HepG2 (cell line): ENCODE measurements at regions not wholly inside any gene's neighbourhood (a gene's known extent, or its start where the extent isn't known, plus 50 kb on each side); places are given as distances from the start of the nearest gene placed in this dataset.

Experiments
- ATAC-seq: fragments of 200-7000 bp; cut with Tn5 transposase; 3 replicates; pipeline ENCODE4 v1.9.1; 2020; ENCODE audit warnings: mild to moderate bottlenecking, moderate library complexity
- BruUV-seq: library from RNA; stranded (reverse); fragments of 400-500 nt; replicated peaks from 2 replicates; lab custom pipeline; 2021; lab: Mats Ljungman, UMichigan
- CTCF ChIA-PET: fragments of 300-600 bp; formaldehyde crosslinking; extraction: SDS; loops from one replicate; lab custom pipeline; 2021; ENCODE audit warnings: low total read pairs, inconsistent platforms, low intra/inter-chr PET ratio; lab: Yijun Ruan, JAX
- POLR2A ChIA-PET: fragments of 350-600 bp; sonication (Branson Sonifier 250); formaldehyde crosslinking; loops from one replicate; lab custom pipeline; 2020; ENCODE audit warnings: antibody characterized with exemption, inconsistent platforms; lab: Yijun Ruan, JAX
- DNase-seq: peaks from one replicate; pipeline ENCODE4 v3.0.0-alpha.2; 2015; ENCODE audit warnings: low spot score
- FAIRE-seq: peaks from 3 replicates; lab custom pipeline; 2011; peaks lifted over from hg19 to GRCh38; lab: Jason Lieb, UNC
- H2AFZ ChIP-seq: one replicate; pipeline ENCODE4 v1.6.1; 2011; ENCODE audit warnings: low read length, inconsistent platforms
- H3K27ac ChIP-seq: fragments of 300-600 bp; 3 replicates; pipeline ENCODE4 v1.8.0; 2011; ENCODE audit warnings: mixed run types, mild to moderate bottlenecking, mixed read lengths, low read length, inconsistent platforms; ENCODE audit not compliant: insufficient read depth; ENCODE audit errors: extremely low read length
- H3K27me3 ChIP-seq, 2 experiments: fragments of 200-600 bp in 1 of 2; 2 replicates in 1 of 2; 3 replicates in 1 of 2; pipeline versions ENCODE4 v1.6.0 to v1.8.0; 2011; ENCODE audit warnings: low read length in 2 of 2, mild to moderate bottlenecking in 2 of 2, moderate library complexity in 2 of 2, inconsistent platforms in 1 of 2; ENCODE audit not compliant: insufficient read depth in 2 of 2, control insufficient read depth in 1 of 2
- H3K36me3 ChIP-seq, 2 experiments: fragments of 200-600 bp in 1 of 2; replicated peaks in 1 of 2; 2 replicates in 1 of 2; 3 replicates in 1 of 2; pipeline versions ENCODE4 v1.5.1 to v1.8.0; 2011; ENCODE audit warnings: low read length in 2 of 2, inconsistent platforms in 1 of 2; ENCODE audit not compliant: insufficient read depth in 2 of 2, control insufficient read depth in 1 of 2
- H3K4me1 ChIP-seq: 2 replicates; pipeline ENCODE4 v1.5.1; 2012; ENCODE audit warnings: low read length, inconsistent platforms; ENCODE audit not compliant: insufficient read depth
- H3K4me2 ChIP-seq: 2 replicates; pipeline ENCODE4 v1.6.0; 2011; ENCODE audit warnings: low read depth, low read length, inconsistent platforms
- H3K4me3 ChIP-seq, 3 experiments: fragments of 200-600 bp in 1 of 3; sonication (generic), shearing (Covaris generic) in 1 of 3; replicated peaks in 1 of 3; 2 replicates each; pipeline ENCODE4 v1.5.1; 2011 to 2016; ENCODE audit warnings: low read length in 3 of 3, inconsistent platforms in 2 of 3, low read depth in 2 of 3, mild to moderate bottlenecking in 2 of 3, control low read depth in 1 of 3, mixed read lengths in 1 of 3; ENCODE audit not compliant: insufficient read depth in 1 of 3
- H3K79me2 ChIP-seq: one replicate; pipeline ENCODE4 v1.6.1; 2011; ENCODE audit warnings: low read length, inconsistent platforms; ENCODE audit not compliant: insufficient read depth
- H3K9ac ChIP-seq: 2 replicates; pipeline ENCODE4 v1.6.0; 2011; ENCODE audit warnings: mild to moderate bottlenecking, low read depth, low read length, inconsistent platforms; ENCODE audit not compliant: insufficient read depth
- H3K9me3 ChIP-seq: 2 replicates; pipeline ENCODE4 v1.5.1; 2012; ENCODE audit warnings: mild to moderate bottlenecking, low read length
- H4K20me1 ChIP-seq: 2 replicates; pipeline ENCODE4 v1.6.0; 2011; ENCODE audit warnings: inconsistent platforms, mild to moderate bottlenecking, low read length, moderate library complexity; ENCODE audit not compliant: insufficient read depth
- AHDC1 ChIP-seq: sonication (generic); formaldehyde crosslinking; IDR thresholded peaks from 2 replicates; pipeline ENCODE4 v1.5.1; 2020; ENCODE audit warnings: mild to moderate bottlenecking, missing genetic modification reagents, borderline replicate concordance
- FOXP1 ChIP-seq, 2 experiments: fragments of 450-650 bp in 1 of 2; IDR thresholded peaks; 2 replicates each; pipeline ENCODE4 v1.6.1; 2017 to 2018; ENCODE audit warnings: antibody characterized with exemption in 1 of 2
- FOXP4 ChIP-seq: sonication (generic); formaldehyde crosslinking; IDR thresholded peaks from 2 replicates; pipeline ENCODE4 v1.4.0; 2020; ENCODE audit warnings: missing genetic modification reagents
- HDAC1 ChIP-seq: sonication (generic); formaldehyde crosslinking; IDR thresholded peaks from 2 replicates; pipeline ENCODE4 v1.5.1; 2020; ENCODE audit warnings: mild to moderate bottlenecking, missing genetic modification reagents
- MLX ChIP-seq: IDR thresholded peaks from 2 replicates; pipeline ENCODE4 v1.6.1; 2016
- NKX3-1 ChIP-seq: sonication (generic); formaldehyde crosslinking; IDR thresholded peaks from 2 replicates; pipeline ENCODE4 v1.5.0; 2020; ENCODE audit warnings: missing genetic modification reagents
- RAD21 ChIP-seq: fragments of 450-650 bp; formaldehyde crosslinking; IDR thresholded peaks from 2 replicates; pipeline ENCODE4 v1.5.0; 2020; ENCODE audit warnings: mild to moderate bottlenecking
- RNF2 ChIP-seq: fragments of 450-650 bp; conservative IDR thresholded peaks from 2 replicates; pipeline ENCODE4 v1.6.1; 2016; ENCODE audit warnings: low read depth
- XBP1 ChIP-seq: sonication (generic); formaldehyde crosslinking; IDR thresholded peaks from 2 replicates; pipeline ENCODE4 v1.5.0; 2020; ENCODE audit warnings: missing genetic modification reagents
- ZNF629 ChIP-seq: sonication (generic); formaldehyde crosslinking; conservative IDR thresholded peaks from 2 replicates; pipeline ENCODE4 v1.5.0; 2020; ENCODE audit warnings: missing genetic modification reagents
- ZNF652 ChIP-seq: IDR thresholded peaks from 2 replicates; pipeline ENCODE4 v1.6.1; 2016; ENCODE audit warnings: low read depth, borderline replicate concordance
- WGBS: methylation state at CpG from one replicate; pipeline ENCODE4 v1.1.6; 2017; ENCODE audit warnings: low lambda C conversion rate; 5-methylcytosine and 5-hydroxymethylcytosine counted together
- in situ Hi-C: cut with HindIII; loops from 2 replicates; pipeline ENCODE4 v1.10.0; 2017; ENCODE audit warnings: low pct_unique_long_range_greater_than_20kb; ENCODE audit not compliant: extremely low pct_ligation_motif_present
- intact Hi-C: fragments of 100-400 bp; cut with micrococcal nuclease; formaldehyde crosslinking; loops from one replicate; pipeline ENCODE4 v1.10.0; 2022; ENCODE audit not compliant: unreplicated experiment

GRCh38 chr4:31307029-31307428 is 586.9 kb downstream of the PCDH7 start:
- Histone ChIP-seq H3K36me3 (no peaks in the 10 kb centered on the region), H2AFZ (no peak overlapping the region), H3K27me3 (no peaks in the 10 kb centered on the region), H3K4me3 (no peak overlapping the region), H3K9me3 (peaks cover 37% of the 10 kb centered on the region), H3K4me2 (no peak overlapping the region), H3K4me1 (no peaks in the 10 kb centered on the region)
- CTCF ChIA-PET = no interaction called here
- in situ Hi-C loops (no loop called here), intact Hi-C loops (no loop called here)
- no peak for DNase-seq
- BruUV-seq = no TSS peak
- ATAC-seq = no peak
- POLR2A ChIA-PET = no interaction called here
- TF ChIP-seq HDAC1 = no peak
- TF ChIP-seq ZNF629 (CRISPR knock-in tag) = no peak
- no peak for TF ChIP-seq FOXP4 (CRISPR knock-in tag)
- TF ChIP-seq RAD21 (CRISPR knock-in tag) = no peak
- TF ChIP-seq FOXP1 (IDR thresholded peaks at IDR 0.05) = no peak
- TF ChIP-seq FOXP1 (CRISPR knock-in tag; IDR thresholded peaks at IDR 0.05) = no peak
- TF ChIP-seq MLX (CRISPR knock-in tag) = no peak
- TF ChIP-seq AHDC1 (CRISPR knock-in tag) = no peak
- TF ChIP-seq NKX3-1 (CRISPR knock-in tag) = no peak
- TF ChIP-seq RNF2 = no peak
- no peak for TF ChIP-seq XBP1 (CRISPR knock-in tag)
- TF ChIP-seq ZNF652 (CRISPR knock-in tag) = no peak
- TF ChIP-seq, all 625 proteins: peak for 0
- no peak overlapping the region for H3K27ac ChIP-seq
- no peak for FAIRE-seq
- no peaks in the 10 kb centered on the region for H3K79me2 ChIP-seq
- H4K20me1 ChIP-seq = no peaks in the 10 kb centered on the region
- no peak overlapping the region for H3K9ac ChIP-seq
- WGBS = under 1% methylated on average over 5 of the region's 5 CpGs
